Testis (tissue), 2 donors: ENCODE measurements at regions not wholly inside any gene's neighbourhood (a gene's known extent, or its start where the extent isn't known, plus 50 kb on each side); places are given as distances from the start of the nearest gene placed in this dataset.

Experiments used
- DNase-seq: peaks from one replicate; pipeline ENCODE4 v3.0.0-alpha.2; 2019
- H3K27ac ChIP-seq, 2 donors: fragments of 200-600 bp; sonication (generic); one replicate each; pipeline ENCODE4 v1.5.1; 2019
- H3K27me3 ChIP-seq: fragments of 200-600 bp; sonication (generic); one replicate; pipeline ENCODE4 v1.5.1; 2019
- H3K36me3 ChIP-seq: fragments of 200-600 bp; sonication (generic); one replicate; pipeline ENCODE4 v1.5.1; 2017; ENCODE audit warnings: low read depth; ENCODE audit errors: missing control alignments
- H3K4me1 ChIP-seq: fragments of 200-600 bp; sonication (generic); one replicate; pipeline ENCODE4 v1.5.1; 2019
- H3K4me3 ChIP-seq, 2 donors: fragments of 200-600 bp; sonication (generic); one replicate each; pipeline ENCODE4 v1.5.1; 2017 to 2019
- H3K9me3 ChIP-seq: fragments of 200-600 bp; sonication (generic); one replicate; pipeline ENCODE4 v1.5.1; 2017
- POLR2A ChIP-seq: fragments of 450-650 bp; IDR thresholded peaks from one replicate; pipeline ENCODE4 v1.6.1; 2017; ENCODE audit warnings: antibody characterized with exemption, mild to moderate bottlenecking, moderate library complexity
- WGBS, 2 donors: methylation state at CpG; one replicate each; pipeline ENCODE4 v1.1.5; 2018; 5-methylcytosine and 5-hydroxymethylcytosine counted together
- intact Hi-C: fragments of 100-400 bp; cut with DNase I; formaldehyde crosslinking; loops from one replicate; pipeline ENCODE4 v1.15.1; 2023; ENCODE audit warnings: low total_unique reads
- TF ChIP-seq, protein P1 (sequence below), 3 experiments: fragments of 450-650 bp in 2 of 3; fragments of 200-600 bp in 1 of 3; sonication (generic) in 1 of 3; IDR thresholded peaks; one replicate each; pipeline ENCODE4 v1.5.1; 2016 to 2019; ENCODE audit warnings: antibody characterized with exemption in 3 of 3, mild to moderate bottlenecking in 2 of 3, moderate library complexity in 1 of 3

DNA sequence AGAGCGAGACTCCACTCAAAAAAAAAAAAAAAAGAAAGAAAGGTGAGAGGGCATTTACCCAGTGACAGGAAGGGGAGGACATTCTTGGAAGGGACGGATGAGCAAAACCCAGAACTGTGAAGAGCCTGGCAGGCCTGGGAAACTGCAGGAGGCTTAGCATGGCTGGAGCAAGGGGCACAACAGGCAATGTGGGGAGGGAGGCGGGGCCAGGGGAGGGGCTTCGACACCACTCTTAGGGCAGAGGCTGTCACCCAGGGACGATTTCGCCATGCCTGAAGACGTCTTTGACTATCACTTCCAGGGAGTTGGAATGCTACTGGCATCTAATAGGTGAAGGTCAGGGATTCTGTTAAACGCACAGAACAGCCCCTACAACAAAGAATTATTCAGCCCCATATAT lies 184.0 kb downstream of the HUNK start:
- H3K36me3 ChIP-seq, result no peaks in the 10 kb centered on the region
- no peak for TF ChIP-seq POLR2A
- TF ChIP-seq, protein P1, sequence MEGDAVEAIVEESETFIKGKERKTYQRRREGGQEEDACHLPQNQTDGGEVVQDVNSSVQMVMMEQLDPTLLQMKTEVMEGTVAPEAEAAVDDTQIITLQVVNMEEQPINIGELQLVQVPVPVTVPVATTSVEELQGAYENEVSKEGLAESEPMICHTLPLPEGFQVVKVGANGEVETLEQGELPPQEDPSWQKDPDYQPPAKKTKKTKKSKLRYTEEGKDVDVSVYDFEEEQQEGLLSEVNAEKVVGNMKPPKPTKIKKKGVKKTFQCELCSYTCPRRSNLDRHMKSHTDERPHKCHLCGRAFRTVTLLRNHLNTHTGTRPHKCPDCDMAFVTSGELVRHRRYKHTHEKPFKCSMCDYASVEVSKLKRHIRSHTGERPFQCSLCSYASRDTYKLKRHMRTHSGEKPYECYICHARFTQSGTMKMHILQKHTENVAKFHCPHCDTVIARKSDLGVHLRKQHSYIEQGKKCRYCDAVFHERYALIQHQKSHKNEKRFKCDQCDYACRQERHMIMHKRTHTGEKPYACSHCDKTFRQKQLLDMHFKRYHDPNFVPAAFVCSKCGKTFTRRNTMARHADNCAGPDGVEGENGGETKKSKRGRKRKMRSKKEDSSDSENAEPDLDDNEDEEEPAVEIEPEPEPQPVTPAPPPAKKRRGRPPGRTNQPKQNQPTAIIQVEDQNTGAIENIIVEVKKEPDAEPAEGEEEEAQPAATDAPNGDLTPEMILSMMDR (IDR thresholded peaks at IDR 0.05), result no peak
- no peak overlapping the region for H3K4me3 ChIP-seq
- DNase-seq, result no peak
- 62 to 78% methylated on average over 5 to 8 of the region's 8 CpGs for WGBS, 2 donors
- no peak overlapping the region for H3K27ac ChIP-seq
- no peaks in the 10 kb centered on the region for H3K9me3 ChIP-seq
- no peaks in the 10 kb centered on the region for H3K27me3 ChIP-seq
- no peaks in the 10 kb centered on the region for H3K4me1 ChIP-seq
- intact Hi-C loops, result no loop called here

DNA sequence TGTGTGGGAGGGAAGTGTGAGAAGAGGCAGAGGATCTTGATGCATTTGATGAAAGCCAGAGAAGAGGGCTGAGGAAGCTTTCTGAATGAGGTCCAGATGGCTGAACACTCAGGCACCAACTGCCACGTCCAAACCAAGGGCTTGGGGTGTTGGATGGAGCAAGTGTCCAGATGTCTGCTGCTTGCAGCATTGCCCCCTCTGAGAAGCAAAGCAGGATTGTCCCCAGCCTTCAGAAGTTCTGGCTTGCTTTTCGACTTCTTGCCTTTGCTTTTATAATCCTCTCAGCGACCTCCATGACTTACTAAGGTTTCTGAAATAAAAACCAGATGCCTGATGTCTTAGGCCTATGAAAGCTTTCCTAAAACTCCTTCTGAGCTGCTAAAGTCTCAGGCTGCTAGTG lies 182.5 kb downstream of the HUNK start:
- Histone ChIP-seq H3K4me3 (no peak overlapping the region), H3K36me3 (no peaks in the 10 kb centered on the region), H3K4me1 (no peaks in the 10 kb centered on the region), H3K27ac (no peak overlapping the region), H3K27me3 (no peaks in the 10 kb centered on the region), H3K9me3 (no peaks in the 10 kb centered on the region)
- no peak for DNase-seq
- intact Hi-C loops, result no loop called here
- TF ChIP-seq, protein P1 (IDR thresholded peaks at IDR 0.05), result no peak
- no peak for TF ChIP-seq POLR2A
- WGBS, 2 donors, result 56 to 66% methylated on average over 3 of the region's 3 CpGs
